PC-9 (cell line): ENCODE measurements at regions not wholly inside any gene's neighbourhood (a gene's known extent, or its start where the extent isn't known, plus 50 kb on each side); places are given as distances from the start of the nearest gene placed in this dataset.

ENCODE experiments used
- BruUV-seq: library from RNA; stranded (reverse); fragments of 400-500 nt; replicated peaks from 2 replicates; lab custom pipeline; 2021; lab: Mats Ljungman, UMichigan
- CTCF ChIA-PET: fragments of 300-600 bp; sonication (Branson Sonifier 250); formaldehyde crosslinking; loops from one replicate; lab custom pipeline; 2022; ENCODE audit warnings: antibody characterized with exemption; lab: Charles Lee
- POLR2A ChIA-PET: fragments of 300-600 bp; sonication (Branson Sonifier 250); formaldehyde crosslinking; loops from one replicate; lab custom pipeline; 2022; ENCODE audit warnings: antibody characterized with exemption; ENCODE audit not compliant: unreplicated experiment; lab: Charles Lee
- DNase-seq, 2 experiments: peaks; one replicate each; pipeline versions ENCODE4 v3.0.0 to v3.0.0-alpha.2; 2015 to 2022; ENCODE audit warnings: mixed read lengths in 1 of 2
- H2AFZ ChIP-seq: fragments of 200-600 bp; sonication (generic); 2 replicates; pipeline ENCODE4 v1.8.1; 2017; ENCODE audit warnings: antibody characterized with exemption
- H3F3A ChIP-seq: fragments of 200-600 bp; sonication (generic); 2 replicates; pipeline ENCODE4 v1.8.1; 2017; ENCODE audit warnings: antibody characterized with exemption, mild to moderate bottlenecking, low read depth; ENCODE audit not compliant: insufficient read depth
- H3K27ac ChIP-seq: fragments of 200-600 bp; sonication (generic); 2 replicates; pipeline ENCODE4 v1.6.1; 2016; ENCODE audit warnings: mixed run types
- H3K27me3 ChIP-seq: fragments of 200-600 bp; sonication (generic); 2 replicates; pipeline ENCODE4 v1.6.1; 2016; ENCODE audit warnings: low read depth, mixed run types; ENCODE audit not compliant: insufficient read depth
- H3K36me3 ChIP-seq: fragments of 200-600 bp; sonication (generic); 2 replicates; pipeline ENCODE4 v1.6.1; 2016; ENCODE audit warnings: low read depth, mixed run types
- H3K4me1 ChIP-seq: fragments of 200-600 bp; sonication (generic); replicated peaks from 2 replicates; pipeline ENCODE4 v1.6.1; 2016; ENCODE audit warnings: mixed run types; ENCODE audit not compliant: insufficient read depth
- H3K4me2 ChIP-seq: fragments of 200-600 bp; sonication (generic); 2 replicates; pipeline ENCODE4 v1.6.1; 2017; ENCODE audit warnings: mixed run types
- H3K4me3 ChIP-seq: fragments of 200-600 bp; sonication (generic); 2 replicates; pipeline ENCODE4 v1.6.1; 2016; ENCODE audit warnings: mixed run types
- H3K79me2 ChIP-seq: fragments of 200-600 bp; sonication (generic); 2 replicates; pipeline ENCODE4 v1.6.1; 2017; ENCODE audit warnings: low read depth, mixed run types
- H3K9me2 ChIP-seq: fragments of 200-600 bp; sonication (generic); 2 replicates; pipeline ENCODE4 v1.8.1; 2017; ENCODE audit warnings: mild to moderate bottlenecking; ENCODE audit not compliant: insufficient read depth
- H3K9me3 ChIP-seq: fragments of 200-600 bp; sonication (generic); 2 replicates; pipeline ENCODE4 v1.8.1; 2016; ENCODE audit warnings: low read depth; ENCODE audit not compliant: insufficient read depth
- H4K20me1 ChIP-seq: fragments of 200-600 bp; sonication (generic); 2 replicates; pipeline ENCODE4 v1.8.1; 2017; ENCODE audit not compliant: insufficient read depth
- CTCF ChIP-seq: fragments of 200-600 bp; sonication (generic); conservative IDR thresholded peaks from 2 replicates; pipeline ENCODE4 v1.6.1; 2017; ENCODE audit warnings: mixed run types, antibody characterized with exemption, mild to moderate bottlenecking, moderate library complexity
- EZH2 ChIP-seq: fragments of 200-600 bp; sonication (generic); IDR thresholded peaks from 2 replicates; pipeline ENCODE4 v1.8.0; 2017; ENCODE audit warnings: antibody characterized with exemption, low read depth
- intact Hi-C: fragments of 100-400 bp; cut with micrococcal nuclease; formaldehyde crosslinking; loops from one replicate; pipeline ENCODE4 v1.10.0; 2022; ENCODE audit not compliant: unreplicated experiment

GRCh38 chr3:21028412-21028811, 722.6 kb downstream of the ZNF385D start:
- no peaks in the 10 kb centered on the region for H3K9me3 ChIP-seq
- intact Hi-C loops, result no loop called here
- CTCF ChIA-PET, result no interaction called here
- no peaks in the 10 kb centered on the region for H4K20me1 ChIP-seq
- no TSS peak for BruUV-seq
- no peak for DNase-seq
- no peak overlapping the region for H2AFZ ChIP-seq
- no peak overlapping the region for H3K27ac ChIP-seq
- H3K79me2 ChIP-seq, result no peaks in the 10 kb centered on the region
- POLR2A ChIA-PET, result interaction anchor here (0.7 kb wide), 1 partner anchor 11 kb away, joined by 6 read pairs; no protein-coding TSS in a partner anchor
- no peak overlapping the region for H3K4me2 ChIP-seq
- H3K4me1 ChIP-seq, result no peaks in the 10 kb centered on the region
- H3K36me3 ChIP-seq, result no peaks in the 10 kb centered on the region
- TF ChIP-seq CTCF, result no peak
- no peak for TF ChIP-seq EZH2
- no peaks in the 10 kb centered on the region for H3F3A ChIP-seq
- H3K4me3 ChIP-seq, result no peak overlapping the region
- no peaks in the 10 kb centered on the region for H3K9me2 ChIP-seq
- H3K27me3 ChIP-seq, result no peaks in the 10 kb centered on the region

DNA sequence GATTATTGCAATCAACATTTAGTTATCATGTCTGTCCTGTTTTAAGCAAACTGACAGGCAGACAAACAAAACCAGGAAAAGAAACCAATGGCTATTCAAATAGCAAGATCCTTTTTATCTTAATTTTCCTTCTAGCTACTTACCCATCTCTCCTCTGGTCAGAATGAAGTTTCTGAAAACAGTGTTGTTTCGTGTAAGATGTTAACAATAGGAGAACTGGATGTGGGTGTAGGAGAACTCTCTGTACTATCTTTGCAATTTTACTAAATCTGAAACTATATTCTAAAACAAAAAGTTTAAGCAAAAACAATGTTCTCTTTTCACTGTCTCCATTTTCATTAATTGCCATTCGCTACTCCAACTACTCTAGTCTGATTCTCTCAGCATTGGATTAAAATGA, 726.4 kb downstream of the ZNF385D start:
- Histone ChIP-seq H3K9me3 (no peaks in the 10 kb centered on the region), H3K79me2 (no peaks in the 10 kb centered on the region), H2AFZ (no peak overlapping the region), H3K36me3 (no peaks in the 10 kb centered on the region), H3K4me2 (no peak overlapping the region), H3K4me3 (no peak overlapping the region), H3K27me3 (no peaks in the 10 kb centered on the region), H4K20me1 (no peaks in the 10 kb centered on the region), H3K4me1 (no peaks in the 10 kb centered on the region), H3K27ac (no peak overlapping the region), H3F3A (no peaks in the 10 kb centered on the region), H3K9me2 (no peaks in the 10 kb centered on the region)
- BruUV-seq, result no TSS peak
- ChIA-PET POLR2A (no interaction called here), CTCF (no interaction called here)
- intact Hi-C loops, result no loop called here
- no peak for DNase-seq
- TF ChIP-seq EZH2 (no peak), CTCF (no peak)

- TF ChIP-seq CTCF (no peak), EZH2 (no peak)
- H3K4me3 ChIP-seq, result no peak overlapping the region
- no peaks in the 10 kb centered on the region for H3K9me3 ChIP-seq
- no peak overlapping the region for H2AFZ ChIP-seq
- H3K27ac ChIP-seq, result no peak overlapping the region
- no peaks in the 10 kb centered on the region for H3K4me1 ChIP-seq
- POLR2A ChIA-PET, result no interaction called here
- H3K9me2 ChIP-seq, result no peaks in the 10 kb centered on the region
- no peak for DNase-seq
- no peaks in the 10 kb centered on the region for H3K36me3 ChIP-seq
- no peaks in the 10 kb centered on the region for H4K20me1 ChIP-seq
- no peaks in the 10 kb centered on the region for H3F3A ChIP-seq
- CTCF ChIA-PET, result no interaction called here
- H3K79me2 ChIP-seq, result no peaks in the 10 kb centered on the region
- no peaks in the 10 kb centered on the region for H3K27me3 ChIP-seq
- BruUV-seq, result no TSS peak
- intact Hi-C loops, result no loop called here
- H3K4me2 ChIP-seq, result no peak overlapping the region
These were observed 730.3 kb downstream of the ZNF385D start for GRCh38 chr3:21020681-21021080.
